ENCODE measurements at regions not wholly inside any gene's neighbourhood (a gene's known extent, or its start where the extent isn't known, plus 50 kb on each side); places are given as distances from the start of the nearest gene placed in this dataset.

- Histone ChIP-seq H3K4me3 (ENCODE audit: low read depth in 1 of 3, low read length in 3 of 3) (no peak overlapping the region), H3K36me3 (ENCODE audit: control insufficient read depth in 4 of 4, insufficient read depth in 3 of 4, low read depth in 1 of 4, low read length in 3 of 4) (no peaks in the 10 kb centered on the region), H3K27ac (ENCODE audit: low read depth in 1 of 2, low read length in 2 of 2) (no peak overlapping the region), H3K9me3 (ENCODE audit: control insufficient read depth in 4 of 4, low read length in 3 of 4) (no peaks in the 10 kb centered on the region), H3K9ac (ENCODE audit: low read depth in 1 of 2, low read length in 2 of 2) (no peak overlapping the region), H3K27me3 (ENCODE audit: control insufficient read depth in 4 of 4, insufficient read depth in 4 of 4, low read length in 3 of 4) (peaks cover 0 to 3% (median 0%) of the 10 kb centered on the region in 4 donors), H3K4me1 (ENCODE audit: control insufficient read depth in 4 of 4, insufficient read depth in 4 of 4, low read length in 3 of 4) (no peaks in the 10 kb centered on the region)
- TF ChIP-seq ZBTB33 (IDR thresholded peaks at IDR 0.05) (no peak), REST (IDR thresholded peaks at IDR 0.05) (no peak), EGR1 (IDR thresholded peaks at IDR 0.05; ENCODE audit: low read depth in 2 of 2) (no peak), RXRA (IDR thresholded peaks at IDR 0.05) (no peak)
- WGBS: 94% methylated on average over 2 of the region's 2 CpGs
- DNase-seq (ENCODE audit: low spot score): no peak
Observed at GRCh38 chr18:39349801-39350200, 1784.2 kb upstream of the CELF4 start.

GRCh38 chr18:39348757-39349156 is 1783.2 kb upstream of the CELF4 start:
- Histone ChIP-seq H3K9me3 (ENCODE audit: control insufficient read depth in 4 of 4, low read length in 3 of 4) (no peaks in the 10 kb centered on the region), H3K4me1 (ENCODE audit: control insufficient read depth in 4 of 4, insufficient read depth in 4 of 4, low read length in 3 of 4) (no peaks in the 10 kb centered on the region), H3K27ac (ENCODE audit: low read depth in 1 of 2, low read length in 2 of 2) (no peak overlapping the region), H3K9ac (ENCODE audit: low read depth in 1 of 2, low read length in 2 of 2) (no peak overlapping the region), H3K36me3 (ENCODE audit: control insufficient read depth in 4 of 4, insufficient read depth in 3 of 4, low read depth in 1 of 4, low read length in 3 of 4) (no peaks in the 10 kb centered on the region), H3K27me3 (ENCODE audit: control insufficient read depth in 4 of 4, insufficient read depth in 4 of 4, low read length in 3 of 4) (peaks cover 0 to 3% (median 0%) of the 10 kb centered on the region in 4 donors), H3K4me3 (ENCODE audit: low read depth in 1 of 3, low read length in 3 of 3) (no peak overlapping the region)
- TF ChIP-seq GABPA (IDR thresholded peaks at IDR 0.05 in 1 of 2, conservative IDR thresholded peaks at IDR 0.05 in 1 of 2): no peak
- TF ChIP-seq FOXA1 (IDR thresholded peaks at IDR 0.05): no peak
- no peak for DNase-seq (ENCODE audit: low spot score)
- WGBS: 83% methylated on average over 3 of the region's 3 CpGs

GRCh38 chr18:39347701-39348100 is 1782.1 kb upstream of the CELF4 start:
- DNase-seq (ENCODE audit: low spot score): no peak
- no peak for TF ChIP-seq EGR1 (IDR thresholded peaks at IDR 0.05; ENCODE audit: low read depth in 2 of 2)
- H3K9ac ChIP-seq (ENCODE audit: low read depth in 1 of 2, low read length in 2 of 2): no peak overlapping the region
- 76% methylated on average over 5 of the region's 5 CpGs for WGBS
- H3K4me3 ChIP-seq (ENCODE audit: low read depth in 1 of 3, low read length in 3 of 3): no peak overlapping the region
- no peaks in the 10 kb centered on the region for H3K9me3 ChIP-seq (ENCODE audit: control insufficient read depth in 4 of 4, low read length in 3 of 4)
- peaks cover 0 to 3% (median 0%) of the 10 kb centered on the region in 4 donors for H3K27me3 ChIP-seq (ENCODE audit: control insufficient read depth in 4 of 4, insufficient read depth in 4 of 4, low read length in 3 of 4)
- no peaks in the 10 kb centered on the region for H3K36me3 ChIP-seq (ENCODE audit: control insufficient read depth in 4 of 4, insufficient read depth in 3 of 4, low read depth in 1 of 4, low read length in 3 of 4)
- H3K4me1 ChIP-seq (ENCODE audit: control insufficient read depth in 4 of 4, insufficient read depth in 4 of 4, low read length in 3 of 4): no peaks in the 10 kb centered on the region
- no peak overlapping the region for H3K27ac ChIP-seq (ENCODE audit: low read depth in 1 of 2, low read length in 2 of 2)

GRCh38 chr18:39346916-39347315 is 1781.3 kb upstream of the CELF4 start:
- H3K27me3 ChIP-seq (ENCODE audit: control insufficient read depth in 4 of 4, insufficient read depth in 4 of 4, low read length in 3 of 4): peaks cover 0 to 3% (median 0%) of the 10 kb centered on the region in 4 donors
- no peaks in the 10 kb centered on the region for H3K4me1 ChIP-seq (ENCODE audit: control insufficient read depth in 4 of 4, insufficient read depth in 4 of 4, low read length in 3 of 4)
- no peak overlapping the region for H3K27ac ChIP-seq (ENCODE audit: low read depth in 1 of 2, low read length in 2 of 2)
- DNase-seq (ENCODE audit: low spot score): no peak
- H3K4me3 ChIP-seq (ENCODE audit: low read depth in 1 of 3, low read length in 3 of 3): no peak overlapping the region
- no peaks in the 10 kb centered on the region for H3K36me3 ChIP-seq (ENCODE audit: control insufficient read depth in 4 of 4, insufficient read depth in 3 of 4, low read depth in 1 of 4, low read length in 3 of 4)
- no peak overlapping the region for H3K9ac ChIP-seq (ENCODE audit: low read depth in 1 of 2, low read length in 2 of 2)
- 82% methylated on average over 1 of the region's 1 CpG for WGBS
- no peaks in the 10 kb centered on the region for H3K9me3 ChIP-seq (ENCODE audit: control insufficient read depth in 4 of 4, low read length in 3 of 4)
- peak in 1 of 2 donors; percentile 38 for TF ChIP-seq RXRA (IDR thresholded peaks at IDR 0.05)
- TF ChIP-seq ZBTB33 (IDR thresholded peaks at IDR 0.05): no peak
- no peak for TF ChIP-seq YY1 (IDR thresholded peaks at IDR 0.05)
- TF ChIP-seq HNF4G (IDR thresholded peaks at IDR 0.05): no peak
- TF ChIP-seq EGR1 (IDR thresholded peaks at IDR 0.05; ENCODE audit: low read depth in 2 of 2): no peak
- no peak for TF ChIP-seq MAX (IDR thresholded peaks at IDR 0.05)
- TF ChIP-seq JUND (IDR thresholded peaks at IDR 0.05): no peak
- no peak for TF ChIP-seq REST (IDR thresholded peaks at IDR 0.05)
- no peak for TF ChIP-seq FOXA2 (IDR thresholded peaks at IDR 0.05)
- TF ChIP-seq FOXA1 (IDR thresholded peaks at IDR 0.05): no peak

All from liver (tissue), 7 donors.